GM19468 (cell line): ENCODE measurements at regions not wholly inside any gene's neighbourhood (a gene's known extent, or its start where the extent isn't known, plus 50 kb on each side); places are given as distances from the start of the nearest gene placed in this dataset.
"Not testable (repeated sequence)": the region's sequence is repeated elsewhere in the genome, so short reads cannot be mapped to it uniquely, and the experiment has no call there.

Experiments used
- ATAC-seq: cut with Tn5 transposase; IDR thresholded peaks from one replicate; pipeline ENCODE4 v1.9.1; 2021; ENCODE audit warnings: mild to moderate bottlenecking, moderate library complexity, moderate number of reproducible peaks; ENCODE audit not compliant: unreplicated experiment; ENCODE audit errors: extremely low read depth

- ATAC-seq = no peak
Measured at GRCh38 chr12:103011974-103012763, 54.7 kb downstream of the ASCL1 start.

- ATAC-seq = no peak
Measured at GRCh38 chr12:103012884-103013283, 55.4 kb downstream of the ASCL1 start.

GRCh38 chr12:103013741-103014300, 56.3 kb downstream of the ASCL1 start:
- no peak for ATAC-seq

DNA sequence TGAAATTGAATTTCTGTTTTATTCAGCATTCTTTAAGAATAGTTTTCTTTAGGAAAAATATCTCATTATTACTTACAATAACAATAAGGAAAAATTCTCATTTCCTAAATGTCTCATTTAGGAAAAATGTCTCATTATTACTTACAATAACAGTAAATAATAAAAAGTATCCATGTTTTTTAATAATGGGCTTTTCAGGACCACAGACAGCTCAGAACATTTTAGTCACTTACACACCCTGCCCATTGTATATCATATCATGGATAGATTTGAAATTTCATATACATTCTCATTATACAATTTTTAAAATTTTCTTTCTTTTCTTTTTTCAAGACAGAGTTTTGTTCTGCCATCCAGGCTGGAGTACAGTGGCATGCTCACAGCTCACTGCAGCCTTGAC, 58.9 kb downstream of the ASCL1 start:
- no peak for ATAC-seq

DNA sequence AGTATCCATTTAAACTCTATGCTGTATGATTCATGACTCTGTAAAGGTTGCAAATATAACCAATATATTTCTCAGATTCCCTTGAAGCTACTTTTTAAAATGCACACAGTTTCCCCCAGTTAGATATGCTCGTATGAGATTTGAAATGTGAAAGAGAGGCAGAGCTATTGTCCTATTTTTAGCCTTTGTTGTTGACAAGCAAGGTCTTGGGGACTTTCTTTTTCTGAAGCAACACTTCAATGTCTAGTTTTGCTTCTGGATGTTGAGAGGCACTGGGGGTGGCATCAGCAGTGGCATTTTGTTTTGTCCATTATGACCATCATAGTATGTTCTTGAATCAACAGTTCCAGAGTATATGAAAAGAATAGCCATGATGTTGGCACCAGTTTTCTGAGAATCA, 63.4 kb downstream of the ASCL1 start:
- ATAC-seq = no peak

DNA sequence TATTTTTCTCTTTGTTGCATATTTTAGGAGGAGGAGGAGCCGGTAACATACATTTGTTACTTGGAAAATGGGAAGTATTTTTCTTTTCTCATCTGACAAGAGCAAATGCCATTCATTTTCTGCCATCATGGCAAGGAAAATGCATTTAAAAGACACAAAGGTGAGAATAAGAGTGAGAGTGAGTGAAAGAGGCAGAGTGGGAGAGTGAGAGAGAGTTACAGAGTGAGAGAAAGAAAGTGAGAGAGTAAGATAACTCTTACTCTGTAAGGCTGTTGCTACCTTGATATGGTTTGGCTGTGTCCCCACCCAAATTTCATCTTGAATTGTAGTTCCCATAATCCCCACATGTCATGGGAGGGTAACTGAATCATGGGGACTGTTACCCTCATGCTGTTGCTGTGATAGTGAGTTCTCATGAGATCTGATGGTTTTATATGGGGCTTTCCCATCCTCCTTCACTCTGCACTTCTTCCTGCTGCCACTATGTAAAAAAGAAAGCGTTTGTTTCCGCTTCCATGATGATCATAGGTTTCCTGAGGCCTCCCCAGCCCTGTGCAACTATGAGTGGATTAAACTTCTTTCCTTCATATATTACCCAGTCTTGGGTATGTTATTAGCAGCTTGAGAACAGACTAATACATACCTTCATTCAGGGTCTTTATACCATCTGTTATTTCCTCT, 64.2 kb downstream of the ASCL1 start:
- no peak for ATAC-seq

- ATAC-seq = no peak
Measured at GRCh38 chr12:103024650-103025049, 67.2 kb downstream of the ASCL1 start.

DNA sequence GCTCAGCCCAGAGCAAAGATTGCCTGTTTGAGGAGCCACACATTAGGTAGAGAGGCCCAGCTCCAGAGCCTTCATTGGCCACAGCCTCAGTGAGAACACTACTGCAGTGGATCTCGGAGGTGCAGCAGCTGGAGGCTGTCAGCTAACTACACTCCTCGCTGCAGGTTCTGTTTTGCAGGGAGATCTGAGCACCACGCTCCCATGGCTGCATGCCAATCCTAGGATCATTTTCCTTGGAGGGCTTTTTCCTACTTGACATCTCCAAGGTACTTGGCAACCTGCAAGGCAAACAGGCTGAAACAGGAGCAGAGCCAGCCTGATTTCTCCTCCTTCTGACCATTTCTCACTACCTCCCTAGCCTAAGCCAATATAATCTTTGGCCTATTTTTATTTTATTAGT, 69.2 kb downstream of the ASCL1 start:
- not testable (repeated sequence) for ATAC-seq

- no peak for ATAC-seq
Measured at GRCh38 chr12:103028881-103029639, 71.6 kb downstream of the ASCL1 start.

DNA sequence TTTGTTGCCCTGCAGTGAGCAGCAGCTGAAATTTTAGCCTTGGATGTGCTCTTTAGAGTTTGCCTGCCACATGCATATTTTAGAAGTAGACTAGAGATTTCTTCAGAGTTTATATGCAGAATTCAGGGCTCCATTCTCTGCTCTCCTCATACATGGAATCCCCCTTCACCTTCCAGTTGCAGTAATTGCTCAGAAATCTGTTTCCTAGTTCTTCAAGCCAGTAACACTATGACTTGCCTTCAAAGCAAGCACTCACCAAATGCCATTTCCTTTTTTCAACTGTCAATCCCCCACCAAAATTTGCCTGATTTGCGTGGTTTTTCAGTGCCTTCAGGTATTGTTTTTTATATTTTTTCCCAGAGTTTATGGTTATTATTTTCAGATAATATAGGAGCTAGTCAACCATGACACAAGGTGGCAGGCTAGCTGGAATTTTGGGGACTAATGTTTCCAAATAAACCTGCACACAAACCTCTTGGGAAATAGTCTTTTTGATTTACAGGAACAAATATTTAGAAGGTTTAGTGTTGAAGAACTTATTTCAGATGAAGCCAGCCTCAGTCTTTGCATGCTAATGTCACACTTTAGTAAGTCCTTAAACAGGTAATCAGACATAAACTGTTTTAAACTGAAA, 79.2 kb downstream of the ASCL1 start:
- ATAC-seq = no peak

DNA sequence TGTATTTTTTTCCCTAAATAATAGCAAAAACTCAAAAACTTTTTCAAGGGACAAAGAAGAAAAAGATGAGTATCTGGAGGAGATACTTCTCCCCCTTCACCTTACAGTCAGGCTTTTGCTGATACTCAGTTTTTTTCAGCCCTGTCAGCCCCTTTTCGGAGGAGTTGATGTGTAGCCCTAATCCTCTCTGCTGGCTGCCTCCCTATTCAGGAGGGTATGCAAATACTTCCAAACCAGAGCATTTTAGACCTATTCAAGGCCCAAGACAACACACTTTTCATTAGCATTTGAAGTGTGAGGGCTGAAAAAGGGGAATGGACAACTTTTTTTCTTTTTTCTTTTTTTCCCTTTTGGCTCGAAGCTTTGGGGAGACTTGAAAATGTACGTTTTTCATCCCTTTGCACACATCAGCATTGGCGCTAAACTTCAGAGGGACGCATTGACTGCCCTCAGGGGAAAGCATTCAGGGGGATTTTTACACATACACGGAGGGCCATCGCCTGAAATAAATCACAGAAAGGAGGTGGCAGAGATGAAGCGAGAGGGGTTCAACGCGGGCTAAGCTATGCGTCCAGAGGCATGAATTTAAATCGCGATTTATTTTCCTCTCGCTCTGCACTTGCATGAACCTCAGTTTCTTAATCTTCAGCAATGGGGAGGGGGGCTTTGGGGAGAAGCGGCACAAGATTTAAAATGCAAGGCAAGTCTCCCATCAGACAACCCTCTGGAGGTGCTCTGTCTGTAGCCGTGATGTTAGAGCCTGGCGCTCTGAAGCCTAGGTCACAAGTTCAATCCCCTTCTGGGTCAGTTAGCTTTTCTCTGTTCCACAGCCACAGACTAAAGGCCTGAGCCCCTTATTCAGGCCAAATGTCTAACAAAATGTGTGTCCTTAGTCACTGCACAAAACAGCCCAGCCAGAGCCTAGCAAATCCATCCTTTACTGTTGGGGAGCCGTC, 86.3 kb downstream of the ASCL1 start:
- ATAC-seq = no peak

DNA sequence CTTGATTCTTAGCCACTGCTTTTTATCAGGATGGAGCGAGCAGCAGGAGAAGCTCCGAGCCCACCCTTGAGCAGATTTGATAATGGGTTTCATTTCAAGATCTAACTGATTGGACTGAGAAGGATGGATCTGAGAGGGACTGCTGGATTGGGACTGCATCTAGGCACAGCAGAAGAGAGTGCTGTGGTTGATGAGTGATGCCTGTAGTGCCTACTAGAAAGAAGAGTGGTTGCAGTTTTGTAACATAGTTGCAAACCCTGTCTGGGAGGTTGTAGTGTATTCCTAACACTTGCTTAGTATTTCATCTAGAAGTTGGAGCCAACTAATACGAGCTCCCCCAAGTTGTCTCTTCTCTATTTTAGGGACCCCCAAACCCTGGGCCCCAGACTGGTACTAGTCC, 88.7 kb downstream of the ASCL1 start:
- ATAC-seq = no peak

- ATAC-seq = no peak
Measured at GRCh38 chr12:103050273-103050672, 92.8 kb downstream of the ASCL1 start.

DNA sequence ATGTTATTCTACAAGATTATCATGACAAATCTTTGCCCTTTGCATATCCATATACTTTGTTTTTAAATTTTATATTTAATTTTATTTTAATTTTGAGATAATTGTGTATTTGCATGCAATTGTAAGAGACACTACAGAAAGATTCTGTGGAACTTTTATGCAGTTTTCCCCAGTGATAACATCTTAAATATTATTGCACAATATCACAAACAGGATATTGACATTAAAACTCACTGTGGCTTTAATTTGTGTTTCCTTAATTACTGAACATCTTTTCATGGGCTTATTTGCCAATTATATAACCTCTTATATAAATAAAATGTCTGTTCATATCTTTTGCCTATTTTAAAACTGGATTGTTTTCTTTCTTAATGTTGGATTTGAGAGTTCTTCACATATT, 95.6 kb downstream of the ASCL1 start:
- no peak for ATAC-seq

DNA sequence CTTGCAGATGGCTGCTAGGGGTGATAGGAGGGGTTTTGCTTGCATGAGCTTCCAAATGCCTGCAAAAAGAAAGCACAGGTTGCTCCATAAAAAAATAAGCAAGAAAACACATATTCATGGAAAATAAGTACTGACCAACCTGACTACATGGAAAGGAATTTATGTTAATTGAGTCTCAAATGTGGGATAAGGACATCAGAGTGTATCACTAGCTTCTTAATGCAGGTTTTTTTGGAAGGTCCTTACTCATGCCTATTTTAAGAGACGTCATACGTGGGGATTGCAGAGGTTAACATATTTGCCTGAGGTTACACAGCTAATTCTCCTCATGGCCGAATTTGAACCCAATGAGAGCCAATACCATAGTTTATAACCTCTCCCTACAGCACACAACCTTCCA, 116.2 kb downstream of the ASCL1 start:
- no peak for ATAC-seq

DNA sequence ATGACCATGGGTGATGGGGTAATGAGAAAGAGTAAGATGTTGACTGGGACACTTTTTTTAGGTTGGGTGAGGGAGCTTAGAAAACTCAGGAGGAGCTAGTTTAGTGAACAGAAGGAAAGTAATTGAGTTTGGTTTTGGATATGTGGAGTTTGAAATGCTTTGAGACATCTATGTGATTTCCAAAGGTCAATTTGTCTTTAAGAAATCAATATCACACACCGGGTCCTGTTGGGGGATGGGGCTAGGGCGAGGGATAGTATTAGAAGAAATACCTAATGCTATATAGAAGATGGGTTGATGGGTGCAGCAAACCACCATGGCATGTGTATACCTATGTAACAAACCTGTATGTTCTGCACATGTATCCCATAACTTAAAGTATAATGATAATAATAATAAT, 118.4 kb downstream of the ASCL1 start:
- no peak for ATAC-seq

GRCh38 chr12:103077108-103077773, 119.8 kb downstream of the ASCL1 start:
- no peak for ATAC-seq

DNA sequence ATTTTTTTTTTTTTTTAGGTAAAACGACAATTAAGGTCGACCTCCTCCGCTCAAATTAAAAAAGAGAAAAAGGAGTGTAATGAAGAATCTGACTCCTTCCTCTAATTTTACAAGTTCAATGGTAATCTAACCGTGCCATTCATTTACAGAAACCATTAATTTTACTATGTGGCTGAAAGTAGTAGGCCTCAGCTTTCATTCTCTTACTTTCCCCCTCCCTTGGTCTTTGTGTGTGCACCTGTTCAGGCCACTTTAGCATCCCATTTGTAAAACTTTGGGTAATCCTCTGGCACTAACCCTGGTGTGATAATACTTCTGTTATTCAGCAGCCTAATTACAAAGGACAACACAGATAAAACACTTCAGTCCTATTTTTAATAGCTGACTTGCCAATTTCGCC, 128.1 kb downstream of the ASCL1 start:
- peak; percentile 74 for ATAC-seq

DNA sequence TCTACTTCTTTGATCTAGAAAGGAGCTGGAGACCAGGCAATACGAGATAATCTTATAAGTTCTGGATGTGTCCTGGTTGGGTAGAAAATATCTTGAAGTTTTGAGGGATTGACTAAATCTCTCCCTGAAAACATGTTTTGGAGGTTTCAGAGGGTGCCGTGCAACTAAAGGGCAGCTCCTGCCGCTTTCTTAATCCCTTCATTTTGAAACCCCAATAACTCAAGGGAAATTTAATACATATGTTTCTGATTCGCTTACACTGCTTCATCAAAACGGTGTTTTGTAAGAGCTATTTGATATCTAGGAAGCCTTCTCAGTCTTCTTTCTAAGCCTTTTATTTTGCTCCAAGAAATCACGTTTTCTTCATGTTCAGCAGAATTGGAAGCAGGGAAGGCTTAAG, 129.0 kb downstream of the ASCL1 start:
- no peak for ATAC-seq
